Activated CD8-positive, alpha-beta memory T cell treated with anti-CD3 and anti-CD28 coated beads for 4 hours (primary cell): ENCODE measurements at regions not wholly inside any gene's neighbourhood (a gene's known extent, or its start where the extent isn't known, plus 50 kb on each side); places are given as distances from the start of the nearest gene placed in this dataset.

ENCODE experiments used
- DNase-seq, 2 donors: peaks; one replicate each; pipeline ENCODE4 v3.0.0-alpha.2; 2020; ENCODE audit warnings: low read depth in 2 of 2

GRCh38 chr3:104987859-104988258, 378.9 kb upstream of the ALCAM start:
- DNase-seq, result no peak

- no peak for DNase-seq
Measured at GRCh38 chr3:104988496-104988895, 378.2 kb upstream of the ALCAM start.

- no peak for DNase-seq
Measured at GRCh38 chr3:104989878-104990277, 376.8 kb upstream of the ALCAM start.

- DNase-seq, result no peak
Measured at GRCh38 chr3:104990758-104991157, 376.0 kb upstream of the ALCAM start.

GRCh38 chr3:104992676-104993075, 374.0 kb upstream of the ALCAM start:
- DNase-seq, result no peak

- no peak for DNase-seq
Measured at GRCh38 chr3:105006164-105006563, 360.5 kb upstream of the ALCAM start.

- no peak for DNase-seq
Measured at GRCh38 chr3:105013657-105014056, 353.1 kb upstream of the ALCAM start.

- DNase-seq, result no peak
Measured at GRCh38 chr3:105014631-105015030, 352.1 kb upstream of the ALCAM start.

- DNase-seq, result no peak
Measured at GRCh38 chr3:105022813-105023212, 343.9 kb upstream of the ALCAM start.

- DNase-seq, result no peak
Measured at GRCh38 chr3:105030211-105030610, 336.5 kb upstream of the ALCAM start.

GRCh38 chr3:105032541-105032940, 334.2 kb upstream of the ALCAM start:
- no peak for DNase-seq

- no peak for DNase-seq
Measured at GRCh38 chr3:105033081-105033480, 333.6 kb upstream of the ALCAM start.

GRCh38 chr3:105039004-105039403, 327.7 kb upstream of the ALCAM start:
- DNase-seq, result no peak

- no peak for DNase-seq
Measured at GRCh38 chr3:105040026-105040622, 326.6 kb upstream of the ALCAM start.

- no peak for DNase-seq
Measured at GRCh38 chr3:105042586-105042985, 324.1 kb upstream of the ALCAM start.

GRCh38 chr3:105051111-105051510, 315.6 kb upstream of the ALCAM start:
- DNase-seq, result no peak

- DNase-seq, result no peak
Measured at GRCh38 chr3:105051972-105052371, 314.7 kb upstream of the ALCAM start.

- no peak for DNase-seq
Measured at GRCh38 chr3:105062853-105063252, 303.9 kb upstream of the ALCAM start.

- DNase-seq, result no peak
Measured at GRCh38 chr3:105065895-105066839, 300.5 kb upstream of the ALCAM start.

- DNase-seq, result no peak
Measured at GRCh38 chr3:105067361-105067760, 299.3 kb upstream of the ALCAM start.

GRCh38 chr3:105077060-105077822, 289.5 kb upstream of the ALCAM start:
- DNase-seq, result no peak

GRCh38 chr3:105083945-105084344, 282.8 kb upstream of the ALCAM start:
- no peak for DNase-seq
